GM20000 (cell line): ENCODE measurements at regions not wholly inside any gene's neighbourhood (a gene's known extent, or its start where the extent isn't known, plus 50 kb on each side); places are given as distances from the start of the nearest gene placed in this dataset.

Experiments used
- DNase-seq: peaks from one replicate; pipeline ENCODE4 v3.0.0; 2012; ENCODE audit warnings: low spot score
- CTCF ChIP-seq: IDR thresholded peaks from 2 replicates; pipeline ENCODE4 v1.5.1; 2012; ENCODE audit warnings: mild to moderate bottlenecking, control low read depth; ENCODE audit errors: extremely low read depth, missing control alignments

GRCh38 chr2:225740086-225740485 is 340.6 kb downstream of the NYAP2 start:
- TF ChIP-seq CTCF, result no peak
- DNase-seq, result no peak

- no peak for DNase-seq
- no peak for TF ChIP-seq CTCF
Observed at GRCh38 chr2:225739328-225739727, 339.8 kb downstream of the NYAP2 start.

DNA sequence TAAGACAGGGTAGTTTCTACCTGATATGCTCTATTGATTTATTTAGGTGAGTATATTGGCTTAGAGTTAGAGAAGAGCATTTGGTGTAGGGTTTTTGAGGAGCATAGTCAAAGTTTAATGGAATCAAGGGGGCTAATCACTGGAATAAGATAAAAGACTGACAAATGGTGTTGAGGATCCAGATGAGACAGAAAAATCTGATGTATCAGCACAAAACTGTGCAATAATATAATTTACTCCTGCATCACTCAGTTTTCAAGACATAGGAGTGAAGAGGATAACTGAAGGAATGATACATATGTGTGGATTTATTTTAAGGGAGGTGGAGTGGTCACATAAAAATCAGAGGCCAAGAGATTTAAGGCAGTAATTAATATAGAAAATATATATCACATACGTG is 339.2 kb downstream of the NYAP2 start:
- DNase-seq, result no peak
- no peak for TF ChIP-seq CTCF

DNA sequence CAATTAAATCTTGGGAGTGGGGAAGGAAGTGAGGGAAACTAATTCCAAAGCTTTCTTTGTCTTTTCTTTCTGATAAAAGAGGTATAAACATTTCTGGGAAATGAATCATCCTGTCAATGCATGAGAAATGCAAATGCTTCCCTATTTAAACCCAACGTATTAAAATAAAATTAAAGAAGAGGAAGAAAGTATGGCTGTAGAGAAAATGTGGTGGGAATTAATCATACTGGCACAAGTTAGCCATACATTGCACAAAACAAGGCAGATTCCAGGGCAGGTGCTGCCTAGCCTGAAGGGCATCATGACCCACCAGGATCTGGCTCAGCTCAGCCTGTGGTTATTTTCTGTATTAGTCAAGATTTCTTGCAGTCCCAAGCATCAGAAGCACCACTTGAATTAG is 338.0 kb downstream of the NYAP2 start:
- no peak for DNase-seq
- TF ChIP-seq CTCF, result no peak

- no peak for DNase-seq
- no peak for TF ChIP-seq CTCF
Observed at GRCh38 chr2:225735844-225736243, 336.3 kb downstream of the NYAP2 start.

DNA sequence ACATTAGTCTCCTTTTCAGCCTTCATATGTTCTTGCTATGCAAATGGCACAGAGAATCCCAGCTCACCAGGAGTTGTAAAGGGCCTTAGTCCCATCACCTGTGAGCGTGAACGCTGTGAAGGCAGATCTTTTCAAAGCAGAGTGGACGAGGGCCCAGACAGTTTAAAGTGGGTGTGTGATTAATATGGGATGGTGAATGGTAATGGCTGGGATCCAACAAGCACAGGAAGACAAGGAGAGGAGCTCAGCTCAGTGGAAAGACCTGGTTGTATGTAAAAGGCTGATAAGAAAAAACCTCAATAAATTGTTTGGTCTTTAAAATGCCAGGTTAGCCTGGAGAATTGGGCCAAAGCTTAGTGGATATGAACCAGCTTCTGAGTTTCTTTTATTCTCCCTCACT is 326.2 kb downstream of the NYAP2 start:
- DNase-seq, result no peak
- no peak for TF ChIP-seq CTCF
